ENCODE measurements at regions not wholly inside any gene's neighbourhood (a gene's known extent, or its start where the extent isn't known, plus 50 kb on each side); places are given as distances from the start of the nearest gene placed in this dataset.
"Not testable (repeated sequence)": the region's sequence is repeated elsewhere in the genome, so short reads cannot be mapped to it uniquely, and the experiment has no call there.

DNA sequence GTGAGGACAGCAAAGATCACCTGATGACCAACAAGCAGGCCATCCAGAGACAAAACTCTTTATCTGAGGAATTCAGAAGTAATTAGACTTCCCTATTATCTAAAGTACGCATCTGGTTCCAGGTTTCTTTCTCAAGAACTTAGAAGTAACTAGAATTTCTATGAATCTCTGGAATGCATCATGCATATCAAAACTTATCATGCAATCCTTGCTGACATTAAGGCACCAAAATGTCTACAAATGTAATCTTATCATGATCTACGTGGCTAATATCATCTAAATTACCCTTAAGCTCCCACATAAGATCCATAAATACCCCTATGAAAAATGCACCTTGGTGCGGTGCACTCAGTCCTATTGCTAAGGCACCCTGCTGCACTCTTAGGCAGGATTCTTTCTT lies 488.1 kb upstream of the TLE4 start:
- Histone ChIP-seq H3K36me3 (replicated peaks; ENCODE audit: control insufficient read depth, insufficient read depth, low read length) (no peaks in the 10 kb centered on the region), H3K4me3 (ENCODE audit: insufficient read depth, low read depth, low read length) (no peak overlapping the region), H3K27me3 (ENCODE audit: control insufficient read depth, insufficient read depth, low read length) (no peaks in the 10 kb centered on the region)
- no peak for DNase-seq

DNA sequence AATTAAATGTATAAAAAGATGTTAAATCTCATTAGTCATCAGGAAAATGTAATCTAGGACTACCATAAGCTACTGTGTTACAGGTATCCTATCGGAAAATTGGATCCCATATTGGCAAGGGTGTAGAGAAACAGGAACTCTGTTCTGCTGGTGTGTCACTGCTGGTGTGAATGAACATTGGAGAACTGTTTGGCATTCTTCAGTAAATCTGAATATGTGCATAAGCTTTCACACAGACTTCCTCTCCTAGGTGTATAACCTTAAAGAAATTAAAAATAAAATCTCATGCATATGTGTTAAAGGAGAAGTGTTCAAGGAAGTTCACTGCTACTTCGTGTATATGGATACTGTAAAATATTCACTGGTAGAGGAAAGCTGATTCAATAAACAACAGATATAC lies 484.6 kb upstream of the TLE4 start:
- DNase-seq, result no peak
- no peaks in the 10 kb centered on the region for H3K36me3 ChIP-seq (replicated peaks; ENCODE audit: control insufficient read depth, insufficient read depth, low read length)
- H3K27me3 ChIP-seq (ENCODE audit: control insufficient read depth, insufficient read depth, low read length), result no peaks in the 10 kb centered on the region
- no peak overlapping the region for H3K4me3 ChIP-seq (ENCODE audit: insufficient read depth, low read depth, low read length)

DNA sequence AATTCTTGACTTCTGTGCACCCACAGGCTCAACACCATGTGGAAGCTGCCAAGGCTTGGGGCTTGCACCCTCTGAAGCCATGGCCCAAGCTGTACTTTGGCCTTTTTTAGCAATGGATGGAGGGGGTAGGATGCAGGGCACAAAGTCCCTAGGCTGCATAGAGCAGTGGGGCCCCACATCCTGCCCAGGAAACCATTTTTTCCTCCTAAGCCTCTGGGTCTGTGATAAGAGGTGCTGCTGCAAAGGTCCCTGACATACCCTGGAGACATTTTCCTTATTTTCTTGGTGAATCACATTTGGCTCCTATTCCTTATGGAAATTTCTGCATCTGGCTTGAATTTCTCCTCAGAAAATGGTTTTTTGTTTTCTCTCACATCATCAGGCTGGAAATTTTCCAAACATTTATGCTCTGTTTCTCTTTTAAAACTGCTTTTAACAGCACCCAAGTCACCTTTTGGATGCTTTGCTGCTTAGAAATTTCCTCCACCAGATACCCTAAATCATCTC lies 482.7 kb upstream of the TLE4 start:
- Histone ChIP-seq H3K27me3 (ENCODE audit: control insufficient read depth, insufficient read depth, low read length) (no peaks in the 10 kb centered on the region), H3K4me3 (ENCODE audit: insufficient read depth, low read depth, low read length) (no peak overlapping the region), H3K36me3 (replicated peaks; ENCODE audit: control insufficient read depth, insufficient read depth, low read length) (no peaks in the 10 kb centered on the region)
- DNase-seq, result no peak

DNA sequence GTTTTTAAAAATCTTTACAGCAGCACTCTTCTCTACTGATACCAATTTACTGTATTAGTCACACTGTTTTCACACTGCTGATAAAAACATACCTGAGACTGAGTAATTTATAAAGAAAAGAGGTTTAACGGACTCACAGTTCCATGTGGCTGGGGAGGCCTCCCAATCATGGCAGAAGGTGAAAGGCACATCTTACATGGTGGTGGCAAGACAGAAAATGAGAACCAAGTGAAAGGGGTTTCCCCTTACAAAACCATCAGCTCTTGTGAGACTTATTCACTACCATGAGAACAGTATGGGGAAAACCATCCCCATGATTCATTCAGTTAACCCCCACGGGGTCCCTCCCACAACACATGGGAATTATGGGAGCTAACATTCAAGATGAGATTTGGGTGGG lies 481.9 kb upstream of the TLE4 start:
- not testable (repeated sequence) for H3K4me3 ChIP-seq (ENCODE audit: insufficient read depth, low read depth, low read length); DNase-seq; H3K36me3 ChIP-seq (replicated peaks; ENCODE audit: control insufficient read depth, insufficient read depth, low read length); H3K27me3 ChIP-seq (ENCODE audit: control insufficient read depth, insufficient read depth, low read length)

DNA sequence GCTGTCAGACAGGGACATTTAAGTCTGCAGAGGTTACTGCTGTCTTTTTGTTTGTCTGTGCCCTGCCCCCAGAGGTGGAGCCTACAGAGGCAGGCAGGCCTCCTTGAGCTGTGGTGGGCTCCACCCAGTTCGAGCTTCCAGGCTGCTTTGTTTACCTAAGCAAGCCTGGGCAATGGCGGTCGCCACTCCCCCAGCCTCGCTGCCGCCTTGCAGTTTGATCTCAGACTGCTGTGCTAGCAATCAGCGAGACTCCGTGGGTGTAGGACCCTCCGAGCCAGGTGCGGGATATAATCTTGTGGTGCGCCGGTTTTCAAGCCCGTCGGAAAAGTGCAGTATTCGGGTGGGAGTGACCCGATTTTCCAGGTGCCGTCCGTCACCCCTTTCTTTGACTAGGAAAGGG lies 468.5 kb upstream of the TLE4 start:
- H3K27me3 ChIP-seq (ENCODE audit: control insufficient read depth, insufficient read depth, low read length); H3K36me3 ChIP-seq (replicated peaks; ENCODE audit: control insufficient read depth, insufficient read depth, low read length); H3K4me3 ChIP-seq (ENCODE audit: insufficient read depth, low read depth, low read length); DNase-seq: not testable (repeated sequence)

DNA sequence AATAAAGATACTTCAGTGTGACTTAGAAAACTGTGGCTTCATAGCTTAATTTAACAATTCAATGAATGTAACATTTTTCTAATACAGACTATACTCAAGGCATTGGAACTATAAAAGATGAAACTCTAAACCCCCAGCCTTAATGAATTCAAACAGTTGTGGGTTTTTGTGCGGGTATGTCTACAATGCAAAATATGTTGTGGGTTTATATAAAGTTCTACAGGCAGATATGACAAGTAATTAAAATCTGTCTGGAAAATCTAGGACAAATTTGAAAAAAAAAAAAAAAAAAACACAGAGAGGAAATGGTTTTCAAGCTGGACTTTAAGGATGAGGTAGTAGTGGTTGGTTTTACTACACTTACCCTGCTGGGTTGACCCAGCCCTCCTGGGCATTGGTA lies 467.5 kb upstream of the TLE4 start:
- Histone ChIP-seq H3K4me3 (ENCODE audit: insufficient read depth, low read depth, low read length) (no peak overlapping the region), H3K27me3 (ENCODE audit: control insufficient read depth, insufficient read depth, low read length) (no peaks in the 10 kb centered on the region), H3K36me3 (replicated peaks; ENCODE audit: control insufficient read depth, insufficient read depth, low read length) (no peaks in the 10 kb centered on the region)
- no peak for DNase-seq

DNA sequence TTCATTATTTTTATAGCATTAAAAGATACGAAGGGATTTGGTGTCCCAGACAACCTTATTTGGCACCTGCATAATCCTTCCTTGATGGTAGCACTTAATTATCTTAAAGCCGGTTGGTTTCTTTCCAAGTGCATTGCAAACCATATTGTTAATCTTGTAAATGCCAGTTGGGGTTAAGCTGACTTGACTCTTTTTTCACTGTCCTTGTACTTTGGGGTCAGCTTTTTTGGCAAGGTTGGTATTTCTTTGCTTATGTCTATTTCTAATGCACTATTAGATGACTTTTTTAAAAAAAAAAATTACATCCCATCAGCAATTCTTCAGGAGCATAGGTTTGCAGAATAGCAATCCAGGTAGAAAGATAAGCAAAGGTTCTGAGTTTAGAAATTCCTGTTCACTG lies 466.8 kb upstream of the TLE4 start:
- H3K27me3 ChIP-seq (ENCODE audit: control insufficient read depth, insufficient read depth, low read length), result no peaks in the 10 kb centered on the region
- H3K4me3 ChIP-seq (ENCODE audit: insufficient read depth, low read depth, low read length), result no peak overlapping the region
- H3K36me3 ChIP-seq (replicated peaks; ENCODE audit: control insufficient read depth, insufficient read depth, low read length), result no peaks in the 10 kb centered on the region
- no peak for DNase-seq

DNA sequence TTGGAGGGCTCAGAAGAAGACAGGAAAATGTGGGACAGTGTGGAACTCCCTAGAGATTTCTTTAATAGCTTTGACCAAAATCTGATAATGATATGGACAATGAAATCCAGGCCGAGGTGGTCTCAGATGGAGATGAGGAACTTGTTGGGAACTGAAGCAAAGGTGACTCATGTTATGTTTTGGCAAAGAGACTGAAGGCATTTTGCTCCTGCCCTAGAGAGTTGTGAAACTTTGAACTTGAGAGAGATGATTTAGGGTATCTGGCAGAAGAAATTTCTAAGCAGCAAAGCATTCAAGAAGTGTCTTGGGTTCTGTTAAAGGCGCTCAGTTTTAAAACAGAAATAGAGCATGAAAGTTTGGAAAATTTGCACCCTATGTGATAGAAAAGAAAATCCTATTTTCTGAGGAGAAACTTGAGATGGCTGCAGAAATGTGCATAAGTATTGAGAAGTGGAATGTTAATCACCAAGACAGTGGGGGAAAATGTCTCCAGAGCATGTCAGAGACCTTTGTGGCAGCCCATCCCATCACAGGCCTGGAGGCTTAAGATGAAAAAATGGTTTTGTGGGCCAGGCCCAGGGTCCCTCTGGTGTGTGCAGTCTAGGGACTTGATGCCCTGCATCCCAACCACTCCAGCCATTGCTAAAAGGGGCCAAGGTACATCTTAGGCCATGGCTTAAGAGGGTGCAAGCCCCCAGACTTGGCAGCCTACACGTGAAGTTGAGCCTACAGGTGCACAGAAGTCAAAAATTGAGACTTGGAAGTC lies 463.7 kb upstream of the TLE4 start:
- Histone ChIP-seq H3K4me3 (ENCODE audit: insufficient read depth, low read depth, low read length) (no peak overlapping the region), H3K27me3 (ENCODE audit: control insufficient read depth, insufficient read depth, low read length) (no peaks in the 10 kb centered on the region), H3K36me3 (replicated peaks; ENCODE audit: control insufficient read depth, insufficient read depth, low read length) (no peaks in the 10 kb centered on the region)
- no peak for DNase-seq

DNA sequence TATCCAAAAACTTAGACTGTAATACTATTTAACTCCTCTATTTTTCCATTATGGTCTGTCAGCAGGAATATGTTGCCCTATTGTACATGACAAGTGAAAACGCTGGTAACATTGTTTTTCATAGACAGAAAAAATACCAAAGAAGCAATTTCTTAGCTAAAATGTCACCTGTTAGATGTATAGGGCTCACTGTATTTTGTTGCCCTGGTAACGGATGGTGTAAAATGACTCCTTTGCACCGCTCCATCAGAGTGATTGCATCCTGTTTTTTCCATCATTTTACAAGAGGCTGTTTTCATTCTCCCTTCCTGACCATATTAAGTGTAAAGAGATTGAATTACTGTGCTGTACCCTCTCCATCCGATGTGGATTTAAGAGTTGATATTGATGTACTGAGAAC lies 460.1 kb upstream of the TLE4 start:
- no peaks in the 10 kb centered on the region for H3K36me3 ChIP-seq (replicated peaks; ENCODE audit: control insufficient read depth, insufficient read depth, low read length)
- DNase-seq, result no peak
- no peak overlapping the region for H3K4me3 ChIP-seq (ENCODE audit: insufficient read depth, low read depth, low read length)
- H3K27me3 ChIP-seq (ENCODE audit: control insufficient read depth, insufficient read depth, low read length), result no peaks in the 10 kb centered on the region

DNA sequence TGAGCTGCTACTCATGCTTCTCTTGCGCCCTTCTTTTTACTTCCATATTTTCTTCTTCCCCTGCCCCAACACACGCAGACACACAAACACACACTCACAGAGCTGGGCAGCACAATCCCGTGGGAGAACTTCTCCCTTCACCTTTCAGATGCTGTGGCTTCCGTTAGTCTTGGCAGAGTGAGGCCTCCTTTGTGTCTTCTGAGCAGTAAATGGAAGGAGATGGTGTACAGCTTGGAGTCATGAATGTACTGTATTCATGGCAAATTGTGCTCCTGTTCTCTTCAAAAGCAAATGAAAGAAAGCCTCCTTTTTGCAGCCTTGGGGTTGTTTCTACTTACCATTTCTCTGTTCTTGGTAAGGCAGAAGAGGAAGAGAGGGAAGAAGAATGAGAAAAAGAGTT lies 456.6 kb upstream of the TLE4 start:
- H3K4me3 ChIP-seq (ENCODE audit: insufficient read depth, low read depth, low read length), result no peak overlapping the region
- H3K27me3 ChIP-seq (ENCODE audit: control insufficient read depth, insufficient read depth, low read length), result no peaks in the 10 kb centered on the region
- DNase-seq, result no peak
- no peaks in the 10 kb centered on the region for H3K36me3 ChIP-seq (replicated peaks; ENCODE audit: control insufficient read depth, insufficient read depth, low read length)

DNA sequence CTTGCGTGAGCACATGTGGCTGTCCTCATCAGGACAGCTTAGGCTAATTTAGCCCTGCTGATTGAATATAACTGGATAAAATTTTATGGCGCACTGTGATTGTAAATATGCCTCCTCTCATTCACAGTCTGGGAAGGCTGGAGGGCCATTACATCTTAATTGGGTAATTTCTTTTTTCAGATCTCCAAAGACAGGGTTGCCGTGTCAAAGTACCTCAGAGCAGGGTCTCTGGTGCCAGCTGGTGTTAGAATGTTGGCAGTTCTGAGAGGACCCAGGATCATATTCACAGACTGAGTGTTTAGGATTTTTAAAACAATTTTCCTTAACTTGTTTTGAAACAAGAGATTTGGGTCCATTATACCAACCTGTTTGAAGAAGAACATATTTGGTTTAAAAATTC lies 455.7 kb upstream of the TLE4 start:
- Histone ChIP-seq H3K36me3 (replicated peaks; ENCODE audit: control insufficient read depth, insufficient read depth, low read length) (no peaks in the 10 kb centered on the region), H3K4me3 (ENCODE audit: insufficient read depth, low read depth, low read length) (no peak overlapping the region), H3K27me3 (ENCODE audit: control insufficient read depth, insufficient read depth, low read length) (no peaks in the 10 kb centered on the region)
- DNase-seq, result no peak

DNA sequence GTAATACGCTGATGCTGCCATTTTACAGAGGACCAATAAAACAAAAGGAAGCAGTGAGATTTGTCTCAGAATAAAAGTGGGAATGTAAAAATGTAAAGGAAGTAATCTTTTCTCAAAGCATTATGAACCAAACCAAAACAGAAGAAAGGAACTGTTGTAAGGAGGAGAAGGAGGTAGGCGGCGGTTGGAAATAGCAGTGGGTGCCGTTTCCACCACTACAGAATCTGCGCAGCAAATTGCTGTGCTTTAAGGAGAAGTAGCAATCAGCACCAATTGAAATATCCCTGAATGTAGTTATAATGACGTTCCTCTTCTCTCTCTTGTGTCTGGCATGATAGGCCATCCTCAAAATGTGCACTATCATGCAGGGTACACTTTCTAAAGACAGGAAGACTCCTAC lies 455.1 kb upstream of the TLE4 start:
- no peak overlapping the region for H3K4me3 ChIP-seq (ENCODE audit: insufficient read depth, low read depth, low read length)
- H3K36me3 ChIP-seq (replicated peaks; ENCODE audit: control insufficient read depth, insufficient read depth, low read length), result no peaks in the 10 kb centered on the region
- no peak for DNase-seq
- no peaks in the 10 kb centered on the region for H3K27me3 ChIP-seq (ENCODE audit: control insufficient read depth, insufficient read depth, low read length)

DNA sequence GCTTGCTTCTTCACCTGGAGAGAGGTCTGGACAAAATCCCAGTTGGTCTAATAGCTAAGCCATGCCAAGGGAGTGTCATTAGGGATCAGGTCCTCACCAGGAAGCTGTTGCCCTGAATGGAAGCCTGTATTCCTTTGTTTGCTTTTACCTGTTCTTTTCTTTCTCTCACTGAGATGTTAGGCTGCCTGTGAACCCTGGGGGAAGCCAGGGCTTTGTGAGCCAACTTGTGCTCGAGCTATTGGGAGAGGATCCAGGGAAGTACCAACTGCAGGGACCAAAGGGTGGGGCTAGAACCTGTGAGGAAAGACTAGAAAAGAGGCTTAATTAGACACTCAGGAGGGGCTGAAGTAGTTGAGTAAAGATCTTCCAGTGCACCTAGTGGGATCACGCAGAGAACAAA lies 451.2 kb upstream of the TLE4 start:
- Histone ChIP-seq H3K36me3 (replicated peaks; ENCODE audit: control insufficient read depth, insufficient read depth, low read length) (no peaks in the 10 kb centered on the region), H3K27me3 (ENCODE audit: control insufficient read depth, insufficient read depth, low read length) (no peaks in the 10 kb centered on the region), H3K4me3 (ENCODE audit: insufficient read depth, low read depth, low read length) (no peak overlapping the region)
- no peak for DNase-seq

DNA sequence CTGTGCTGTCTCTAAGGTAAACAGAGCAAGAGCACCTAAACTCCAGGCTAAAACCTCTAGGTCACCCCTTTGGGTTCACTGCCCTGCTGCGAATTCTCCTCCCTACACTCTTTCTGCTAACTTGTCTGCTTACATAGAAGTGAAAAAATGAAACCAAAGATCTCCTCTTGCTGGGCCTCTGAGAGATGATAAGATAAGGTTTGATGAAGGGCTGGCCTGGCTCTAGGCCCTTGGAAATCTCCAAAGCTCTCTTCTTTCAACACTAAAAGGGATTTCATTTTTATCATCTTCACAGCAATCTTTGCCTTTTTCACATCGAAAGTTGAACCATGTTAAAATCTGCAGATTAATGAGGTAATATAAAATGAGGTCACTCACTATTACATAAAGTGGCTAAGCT lies 450.8 kb upstream of the TLE4 start:
- Histone ChIP-seq H3K36me3 (replicated peaks; ENCODE audit: control insufficient read depth, insufficient read depth, low read length) (no peaks in the 10 kb centered on the region), H3K4me3 (ENCODE audit: insufficient read depth, low read depth, low read length) (no peak overlapping the region), H3K27me3 (ENCODE audit: control insufficient read depth, insufficient read depth, low read length) (no peaks in the 10 kb centered on the region)
- DNase-seq, result no peak

DNA sequence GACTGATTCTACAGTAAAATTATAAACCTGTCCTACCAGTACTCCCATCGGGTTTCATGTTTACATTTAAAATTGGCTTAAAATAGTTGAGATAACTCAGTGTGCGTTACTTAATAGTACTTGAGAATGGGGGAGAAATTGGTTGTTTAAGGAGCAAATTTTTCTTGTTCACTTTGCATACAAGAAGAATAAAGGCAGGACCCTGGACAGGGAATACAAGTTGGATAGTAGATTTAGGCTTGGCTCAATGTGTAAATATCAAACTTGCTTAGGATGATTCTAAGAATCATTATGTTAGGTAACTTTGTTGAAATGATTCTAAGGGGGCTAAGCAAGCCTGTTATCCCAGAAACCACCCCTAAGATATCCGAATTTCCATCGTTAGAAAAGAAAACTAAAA lies 448.4 kb upstream of the TLE4 start:
- DNase-seq, result no peak
- H3K4me3 ChIP-seq (ENCODE audit: insufficient read depth, low read depth, low read length), result no peak overlapping the region

DNA sequence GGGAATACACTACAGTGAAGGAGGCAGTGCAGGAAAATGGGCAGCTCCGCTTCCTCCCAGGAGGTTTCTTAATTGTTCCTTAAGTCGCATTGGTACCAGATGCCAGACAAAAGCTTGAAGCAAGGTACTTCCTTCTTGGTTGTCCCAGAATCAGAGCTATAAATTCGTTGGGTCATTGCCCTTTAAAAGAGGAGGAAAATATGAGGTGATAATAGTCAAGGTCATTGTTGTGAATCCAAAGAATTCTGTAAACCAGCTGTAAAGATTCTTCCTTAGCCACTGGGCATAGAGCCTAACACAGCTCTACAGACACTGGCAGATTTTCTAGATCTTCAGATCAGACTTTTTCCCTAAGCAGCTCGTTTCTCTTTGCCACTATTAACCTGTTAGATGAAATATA lies 444.1 kb upstream of the TLE4 start:
- no peaks in the 10 kb centered on the region for H3K36me3 ChIP-seq (replicated peaks; ENCODE audit: control insufficient read depth, insufficient read depth, low read length)
- H3K27me3 ChIP-seq (ENCODE audit: control insufficient read depth, insufficient read depth, low read length), result no peaks in the 10 kb centered on the region
- no peak for DNase-seq
- H3K4me3 ChIP-seq (ENCODE audit: insufficient read depth, low read depth, low read length), result no peak overlapping the region

More for the DNA sequence above, 448.4 kb upstream of the TLE4 start:
- Histone ChIP-seq H3K36me3 (replicated peaks; ENCODE audit: control insufficient read depth, insufficient read depth, low read length) (no peaks in the 10 kb centered on the region), H3K27me3 (ENCODE audit: control insufficient read depth, insufficient read depth, low read length) (no peaks in the 10 kb centered on the region)
